ENCODE measurements at regions not wholly inside any gene's neighbourhood (a gene's known extent, or its start where the extent isn't known, plus 50 kb on each side); places are given as distances from the start of the nearest gene placed in this dataset.
"Not testable (repeated sequence)": the region's sequence is repeated elsewhere in the genome, so short reads cannot be mapped to it uniquely, and the experiment has no call there.

DNA sequence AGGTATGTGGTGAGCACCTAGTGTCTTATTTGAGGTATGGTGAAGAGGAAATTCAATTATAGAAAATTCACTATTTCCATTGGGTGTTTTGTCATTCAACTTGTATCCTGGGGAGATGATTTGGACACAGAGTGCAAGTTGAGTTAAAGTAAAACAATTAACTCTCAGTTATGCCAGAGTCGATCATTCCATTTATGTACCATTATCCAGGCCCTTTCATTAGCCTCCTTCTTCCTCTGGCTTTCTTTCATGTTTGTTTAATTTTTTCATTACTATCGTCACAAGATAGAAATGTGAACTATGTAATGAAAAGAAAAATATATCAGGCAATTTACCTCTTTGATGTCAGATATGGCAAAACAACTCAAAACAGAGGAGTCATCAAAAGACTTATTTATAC lies 1347.2 kb upstream of the NUDT12 start:
- H3K9me3 ChIP-seq (ENCODE audit: control insufficient read depth, low read length): no peaks in the 10 kb centered on the region
- H3K27me3 ChIP-seq (ENCODE audit: control insufficient read depth, insufficient read depth): no peaks in the 10 kb centered on the region
- H3K27ac ChIP-seq (ENCODE audit: low read length): no peak overlapping the region
- no peak overlapping the region for H3K4me3 ChIP-seq (ENCODE audit: low read length)
- DNase-seq (no peak), ATAC-seq (no peak)
- 56% methylated on average over 2 of the region's 2 CpGs for WGBS
- intact Hi-C loops (cut with DNase I): no loop called here
- no peaks in the 10 kb centered on the region for H3K4me1 ChIP-seq (ENCODE audit: control insufficient read depth, insufficient read depth, low read length)

DNA sequence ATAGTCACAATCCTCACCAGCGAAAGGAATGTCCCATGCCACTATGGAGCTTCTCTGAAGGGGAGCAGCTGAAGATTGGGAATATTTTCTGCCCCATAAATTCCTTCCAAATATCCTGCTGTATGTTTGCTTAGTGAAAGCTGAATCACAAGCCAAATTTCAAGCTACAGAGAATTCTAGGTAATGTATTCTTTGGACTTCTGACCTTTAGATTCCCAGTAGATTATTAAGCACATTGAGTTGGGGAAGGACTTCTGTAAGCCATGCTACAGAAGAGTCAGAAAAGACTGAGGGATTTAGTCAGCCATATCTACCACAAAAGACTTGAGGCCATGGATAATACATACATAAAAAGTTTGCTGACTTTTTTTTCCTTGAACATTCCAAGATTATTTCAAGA lies 1342.0 kb upstream of the NUDT12 start:
- Histone ChIP-seq H3K27me3 (ENCODE audit: control insufficient read depth, insufficient read depth) (no peaks in the 10 kb centered on the region), H3K4me3 (ENCODE audit: low read length) (no peak overlapping the region), H3K9me3 (ENCODE audit: control insufficient read depth, low read length) (no peaks in the 10 kb centered on the region), H3K27ac (ENCODE audit: low read length) (no peak overlapping the region), H3K4me1 (ENCODE audit: control insufficient read depth, insufficient read depth, low read length) (no peaks in the 10 kb centered on the region)
- intact Hi-C loops (cut with DNase I): no loop called here
- DNase-seq (no peak), ATAC-seq (no peak)
- WGBS: 77% methylated on average over 1 of the region's 1 CpG

DNA sequence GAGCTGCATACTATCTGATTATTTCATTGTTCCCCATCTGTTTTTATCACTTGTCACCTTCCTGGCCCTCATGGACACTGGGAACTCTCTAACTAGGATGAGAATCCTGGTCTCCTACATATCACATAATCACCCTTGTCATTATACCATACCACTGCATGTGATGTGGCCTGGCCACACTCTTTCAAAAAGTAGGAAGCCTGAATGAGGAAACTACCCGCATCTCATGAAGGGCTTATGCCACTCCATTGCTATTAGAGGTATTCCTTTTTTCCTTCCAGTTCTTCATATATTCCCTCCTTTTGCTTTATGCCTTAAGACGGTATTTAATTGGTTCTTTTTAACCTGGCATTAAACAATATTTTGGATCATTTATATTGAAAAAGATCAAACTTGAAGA lies 1341.4 kb upstream of the NUDT12 start:
- Histone ChIP-seq H3K4me1 (ENCODE audit: control insufficient read depth, insufficient read depth, low read length) (no peaks in the 10 kb centered on the region), H3K4me3 (ENCODE audit: low read length) (no peak overlapping the region), H3K27me3 (ENCODE audit: control insufficient read depth, insufficient read depth) (no peaks in the 10 kb centered on the region), H3K9me3 (ENCODE audit: control insufficient read depth, low read length) (no peaks in the 10 kb centered on the region), H3K27ac (ENCODE audit: low read length) (no peak overlapping the region)
- DNase-seq: no peak
- ATAC-seq: no peak
- 88% methylated on average over 2 of the region's 2 CpGs for WGBS
- intact Hi-C loops (cut with DNase I): no loop called here

DNA sequence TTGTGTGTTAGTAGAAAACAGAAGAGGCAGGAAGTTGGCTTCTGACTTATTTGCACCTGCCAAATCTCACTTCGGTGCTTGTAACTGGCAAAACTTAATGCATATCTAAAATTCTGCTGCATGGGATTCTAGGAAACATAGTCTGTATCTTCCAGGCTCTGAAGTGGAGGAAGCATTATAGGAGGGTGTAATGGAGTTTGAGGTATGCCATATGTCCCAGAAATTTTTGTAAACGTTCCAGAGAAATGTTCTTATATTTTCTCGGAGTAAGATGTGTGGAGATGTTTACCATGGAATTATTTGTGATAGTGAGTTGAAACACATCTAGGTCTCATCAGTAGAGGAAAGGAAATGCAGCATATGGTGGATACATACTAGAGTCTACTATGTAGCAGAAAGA lies 1329.0 kb upstream of the NUDT12 start:
- DNase-seq (no peak), ATAC-seq (no peak)
- WGBS: 41% methylated on average over 3 of the region's 3 CpGs
- no peaks in the 10 kb centered on the region for H3K9me3 ChIP-seq (ENCODE audit: control insufficient read depth, low read length)
- H3K4me1 ChIP-seq (ENCODE audit: control insufficient read depth, insufficient read depth, low read length): no peaks in the 10 kb centered on the region
- no peak overlapping the region for H3K4me3 ChIP-seq (ENCODE audit: low read length)
- H3K27me3 ChIP-seq (ENCODE audit: control insufficient read depth, insufficient read depth): no peaks in the 10 kb centered on the region
- intact Hi-C loops (cut with DNase I): no loop called here
- no peak overlapping the region for H3K27ac ChIP-seq (ENCODE audit: low read length)

DNA sequence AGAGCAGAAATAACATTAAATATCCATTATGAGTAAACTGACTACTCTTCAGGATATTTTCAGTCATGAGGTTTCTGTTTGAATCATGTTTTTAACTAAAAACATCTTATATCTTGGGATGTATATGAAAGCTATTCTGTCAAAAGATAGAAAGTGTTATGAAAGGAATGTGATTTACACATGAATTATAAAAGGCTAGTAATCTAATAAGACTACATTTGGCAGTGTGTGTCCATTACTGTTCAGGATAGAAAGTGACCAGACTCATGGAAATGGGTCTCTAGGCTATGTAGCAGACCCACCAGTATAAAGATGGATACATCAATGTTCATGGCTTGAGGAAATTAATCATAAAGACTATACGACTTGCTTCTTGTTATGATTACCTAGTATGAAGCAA lies 1328.2 kb upstream of the NUDT12 start:
- ATAC-seq: no peak
- H3K27me3 ChIP-seq (ENCODE audit: control insufficient read depth, insufficient read depth): no peaks in the 10 kb centered on the region
- intact Hi-C loops (cut with DNase I): no loop called here
- WGBS: 58% methylated on average over 1 of the region's 1 CpG
- H3K4me3 ChIP-seq (ENCODE audit: low read length): no peak overlapping the region
- H3K4me1 ChIP-seq (ENCODE audit: control insufficient read depth, insufficient read depth, low read length): no peaks in the 10 kb centered on the region
- no peaks in the 10 kb centered on the region for H3K9me3 ChIP-seq (ENCODE audit: control insufficient read depth, low read length)
- no peak overlapping the region for H3K27ac ChIP-seq (ENCODE audit: low read length)
- DNase-seq: no peak

DNA sequence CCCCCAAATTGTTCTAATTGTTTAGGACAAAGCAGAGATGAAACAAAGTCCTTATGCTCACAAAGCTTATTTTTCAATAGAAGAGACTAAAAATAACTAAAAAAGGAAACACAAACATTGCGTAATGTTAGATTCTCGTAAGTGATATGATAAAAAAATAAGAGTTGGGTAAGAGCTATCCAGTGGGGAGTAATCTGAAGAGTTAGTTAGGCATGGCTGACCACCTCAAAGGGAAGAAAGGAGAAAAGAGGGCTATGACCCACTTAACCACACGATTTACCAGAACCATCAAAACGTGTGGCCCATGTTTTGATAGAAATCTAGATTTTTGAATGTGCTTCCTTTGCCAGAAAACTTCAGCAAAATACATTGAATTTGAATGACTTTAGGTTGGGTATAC lies 1296.8 kb upstream of the NUDT12 start:
- DNase-seq (no peak), ATAC-seq (no peak)
- no peaks in the 10 kb centered on the region for H3K9me3 ChIP-seq (ENCODE audit: control insufficient read depth, low read length)
- H3K27me3 ChIP-seq (ENCODE audit: control insufficient read depth, insufficient read depth): no peaks in the 10 kb centered on the region
- 58% methylated on average over 4 of the region's 4 CpGs for WGBS
- no peaks in the 10 kb centered on the region for H3K4me1 ChIP-seq (ENCODE audit: control insufficient read depth, insufficient read depth, low read length)
- no peak overlapping the region for H3K4me3 ChIP-seq (ENCODE audit: low read length)
- intact Hi-C loops (cut with DNase I): no loop called here
- H3K27ac ChIP-seq (ENCODE audit: low read length): no peak overlapping the region

DNA sequence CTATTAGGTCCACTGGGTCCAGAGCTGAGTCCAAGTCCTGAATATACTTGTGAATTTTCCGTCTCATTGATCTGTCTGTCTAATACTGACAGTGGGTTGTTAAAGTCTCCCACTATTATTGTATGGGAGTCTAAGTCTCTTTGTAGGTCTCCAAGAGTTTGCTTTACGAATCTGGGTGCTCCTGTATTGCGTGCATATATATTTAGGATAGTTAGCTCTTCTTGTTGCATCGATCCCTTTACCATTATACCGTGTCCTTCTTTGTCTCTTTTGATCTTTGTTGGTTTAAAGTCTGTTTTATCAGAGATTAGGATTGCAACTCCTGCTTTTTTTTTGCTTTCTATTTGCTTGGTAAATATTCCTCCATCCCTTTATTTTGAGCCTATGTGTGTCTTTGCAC lies 1289.5 kb upstream of the NUDT12 start:
- ATAC-seq; DNase-seq; H3K9me3 ChIP-seq (ENCODE audit: control insufficient read depth, low read length); H3K4me3 ChIP-seq (ENCODE audit: low read length); H3K4me1 ChIP-seq (ENCODE audit: control insufficient read depth, insufficient read depth, low read length); H3K27me3 ChIP-seq (ENCODE audit: control insufficient read depth, insufficient read depth); intact Hi-C loops (cut with DNase I); H3K27ac ChIP-seq (ENCODE audit: low read length): not testable (repeated sequence)
- WGBS: 75% methylated on average over 5 of the region's 5 CpGs

DNA sequence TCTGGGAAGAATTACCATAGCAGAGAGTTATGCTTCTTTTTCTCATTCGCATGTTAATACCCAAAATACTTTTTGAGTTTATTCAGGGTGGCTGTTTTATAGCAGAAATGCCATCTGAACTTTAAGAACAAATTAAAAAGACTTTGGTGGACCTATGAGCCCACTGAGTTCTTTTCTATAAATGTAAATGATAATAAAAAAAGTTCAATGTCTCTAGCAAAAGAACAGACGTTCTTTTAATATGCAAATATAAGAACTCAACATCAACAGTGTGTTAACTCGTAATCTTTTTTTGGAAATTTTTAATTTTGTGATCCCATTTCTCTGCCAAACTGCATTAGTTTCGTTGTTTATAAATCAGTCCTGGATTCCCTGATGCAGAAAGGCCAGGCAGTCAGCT lies 1283.0 kb upstream of the NUDT12 start:
- Histone ChIP-seq H3K4me1 (ENCODE audit: control insufficient read depth, insufficient read depth, low read length) (no peaks in the 10 kb centered on the region), H3K27ac (ENCODE audit: low read length) (no peak overlapping the region), H3K4me3 (ENCODE audit: low read length) (no peak overlapping the region), H3K9me3 (ENCODE audit: control insufficient read depth, low read length) (no peaks in the 10 kb centered on the region), H3K27me3 (ENCODE audit: control insufficient read depth, insufficient read depth) (no peaks in the 10 kb centered on the region)
- ATAC-seq (no peak), DNase-seq (no peak)
- 57% methylated on average over 4 of the region's 4 CpGs for WGBS
- intact Hi-C loops (cut with DNase I): no loop called here

DNA sequence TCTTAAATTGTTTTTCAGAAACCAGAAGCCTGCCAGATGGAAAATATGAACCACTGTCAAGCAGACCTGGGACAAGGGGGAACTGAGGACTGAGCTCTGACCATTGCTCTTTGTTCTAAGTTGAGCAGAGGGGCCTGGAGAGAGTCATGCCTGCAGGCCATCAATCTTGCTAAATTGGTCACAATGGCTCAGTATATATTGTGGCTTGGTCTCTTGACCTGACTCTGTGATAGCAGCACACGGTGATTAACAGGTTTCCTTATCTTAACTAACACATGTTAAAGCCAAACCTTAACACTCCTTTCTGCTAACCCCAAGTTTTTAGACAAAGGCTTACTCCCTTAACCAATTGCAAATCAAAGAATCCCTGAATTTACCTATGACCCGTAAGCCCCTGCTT lies 1281.2 kb upstream of the NUDT12 start:
- 4% methylated on average over 2 of the region's 2 CpGs for WGBS
- no peak overlapping the region for H3K27ac ChIP-seq (ENCODE audit: low read length)

DNA sequence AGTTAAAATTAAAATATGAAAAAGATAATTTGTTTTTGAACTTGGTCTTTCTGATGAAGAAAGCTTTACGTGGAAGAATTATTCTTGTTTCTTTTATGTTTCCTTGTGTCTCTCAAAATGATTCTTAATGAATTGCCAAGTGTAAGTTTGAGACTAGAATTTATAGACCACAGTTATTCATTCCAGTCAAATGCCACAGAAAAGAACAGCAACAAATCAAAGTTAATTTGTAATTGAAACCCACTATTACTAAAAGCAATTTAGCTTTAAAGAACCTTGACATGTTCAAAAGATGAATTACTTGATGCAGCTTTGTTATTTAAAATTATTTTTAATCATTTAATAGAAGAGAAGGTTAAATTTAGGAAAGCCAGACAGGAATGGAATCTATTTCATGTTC lies 1277.7 kb upstream of the NUDT12 start:
- no peak overlapping the region for H3K4me3 ChIP-seq (ENCODE audit: low read length)
- H3K9me3 ChIP-seq (ENCODE audit: control insufficient read depth, low read length): no peaks in the 10 kb centered on the region
- DNase-seq: no peak
- intact Hi-C loops (cut with DNase I): no loop called here
- ATAC-seq: no peak
- no peaks in the 10 kb centered on the region for H3K4me1 ChIP-seq (ENCODE audit: control insufficient read depth, insufficient read depth, low read length)
- H3K27ac ChIP-seq (ENCODE audit: low read length): no peak overlapping the region
- 67% methylated on average over 1 of the region's 1 CpG for WGBS
- H3K27me3 ChIP-seq (ENCODE audit: control insufficient read depth, insufficient read depth): no peaks in the 10 kb centered on the region

More for the DNA sequence above, 1281.2 kb upstream of the NUDT12 start:
- DNase-seq (no peak), ATAC-seq (no peak)
- Histone ChIP-seq H3K27me3 (ENCODE audit: control insufficient read depth, insufficient read depth) (no peaks in the 10 kb centered on the region), H3K4me3 (ENCODE audit: low read length) (no peak overlapping the region), H3K4me1 (ENCODE audit: control insufficient read depth, insufficient read depth, low read length) (no peaks in the 10 kb centered on the region), H3K9me3 (ENCODE audit: control insufficient read depth, low read length) (no peaks in the 10 kb centered on the region)
- intact Hi-C loops (cut with DNase I): no loop called here

DNA sequence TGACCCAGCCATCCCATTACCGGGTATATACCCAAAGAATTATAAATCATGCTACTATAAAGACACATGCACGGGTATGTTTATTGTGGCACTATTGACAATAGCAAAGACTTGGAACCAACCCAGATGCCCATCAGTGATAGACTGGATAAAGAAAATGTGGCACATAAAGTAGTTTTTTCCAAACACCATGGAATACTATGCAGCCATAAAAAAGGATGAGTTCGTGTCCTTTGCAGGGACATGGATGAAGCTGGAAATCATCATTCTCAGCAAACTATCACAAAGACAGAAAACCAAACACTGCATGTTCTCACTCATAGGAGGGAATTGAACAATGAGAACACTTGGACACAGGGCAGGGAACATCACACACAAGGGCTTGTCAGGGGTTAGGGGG lies 1268.9 kb upstream of the NUDT12 start:
- not testable (repeated sequence) for ATAC-seq; H3K4me3 ChIP-seq (ENCODE audit: low read length)

DNA sequence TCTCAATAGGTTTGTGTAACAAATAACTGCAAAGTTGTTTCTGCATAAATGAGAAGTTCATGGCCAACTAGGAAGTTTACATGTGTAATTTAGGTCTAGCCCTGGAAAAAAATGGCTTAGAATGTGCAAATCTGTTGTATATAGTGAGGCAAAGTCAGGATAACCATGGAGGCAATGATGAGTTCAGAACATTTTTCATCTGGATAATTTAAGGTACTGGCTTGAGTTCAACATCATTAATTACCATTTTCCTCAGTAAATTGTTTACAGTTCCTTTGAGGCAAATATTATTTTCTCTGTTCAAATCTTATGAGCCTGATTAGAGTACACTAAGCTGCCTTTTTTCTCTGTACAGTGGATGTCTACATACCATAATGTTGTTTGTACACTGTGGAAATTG lies 1259.0 kb upstream of the NUDT12 start:
- intact Hi-C loops (cut with DNase I): no loop called here
- Histone ChIP-seq H3K27me3 (ENCODE audit: control insufficient read depth, insufficient read depth) (no peaks in the 10 kb centered on the region), H3K9me3 (ENCODE audit: control insufficient read depth, low read length) (no peaks in the 10 kb centered on the region), H3K4me3 (ENCODE audit: low read length) (no peak overlapping the region), H3K4me1 (ENCODE audit: control insufficient read depth, insufficient read depth, low read length) (no peaks in the 10 kb centered on the region), H3K27ac (ENCODE audit: low read length) (no peak overlapping the region)
- ATAC-seq (no peak), DNase-seq (no peak)

More for the DNA sequence above, 1268.9 kb upstream of the NUDT12 start:
- intact Hi-C loops (cut with DNase I); H3K27ac ChIP-seq (ENCODE audit: low read length); H3K4me1 ChIP-seq (ENCODE audit: control insufficient read depth, insufficient read depth, low read length); DNase-seq; H3K9me3 ChIP-seq (ENCODE audit: control insufficient read depth, low read length); H3K27me3 ChIP-seq (ENCODE audit: control insufficient read depth, insufficient read depth): not testable (repeated sequence)
- WGBS: 94% methylated on average over 3 of the region's 3 CpGs

Measured in right cardiac atrium (tissue), 5 donors.